MM.1S (cell line): ENCODE measurements at regions not wholly inside any gene's neighbourhood (a gene's known extent, or its start where the extent isn't known, plus 50 kb on each side); places are given as distances from the start of the nearest gene placed in this dataset.

ENCODE experiments used
- DNase-seq: peaks from one replicate; pipeline ENCODE4 v3.0.0-alpha.2; 2015
- H2AFZ ChIP-seq: fragments of 300-600 bp; sonication (generic); 2 replicates; pipeline ENCODE4 v1.6.0; 2016; ENCODE audit warnings: antibody characterized with exemption, low read length
- H3F3A ChIP-seq: fragments of 300-600 bp; sonication (generic); 2 replicates; pipeline ENCODE4 v1.6.1; 2016; ENCODE audit warnings: mild to moderate bottlenecking, antibody characterized with exemption, low read length, moderate library complexity, mixed read lengths; ENCODE audit not compliant: insufficient read depth
- H3K27ac ChIP-seq: fragments of 300-600 bp; sonication (generic); 2 replicates; pipeline ENCODE4 v1.5.1; 2016; ENCODE audit warnings: mild to moderate bottlenecking, low read length
- H3K27me3 ChIP-seq: fragments of 300-600 bp; sonication (generic); replicated peaks from 2 replicates; pipeline ENCODE4 v1.6.0; 2016; ENCODE audit warnings: low read length; ENCODE audit not compliant: insufficient read depth
- H3K36me3 ChIP-seq: fragments of 300-600 bp; sonication (generic); replicated peaks from 2 replicates; pipeline ENCODE4 v1.6.1; 2016; ENCODE audit warnings: mild to moderate bottlenecking, low read length, mixed read lengths; ENCODE audit not compliant: insufficient read depth
- H3K4me1 ChIP-seq: fragments of 300-600 bp; sonication (generic); 2 replicates; pipeline ENCODE4 v1.6.1; 2016; ENCODE audit warnings: low read length, mixed read lengths
- H3K4me2 ChIP-seq: fragments of 300-600 bp; sonication (generic); 2 replicates; pipeline ENCODE4 v1.6.0; 2016; ENCODE audit warnings: low read depth, low read length
- H3K4me3 ChIP-seq: fragments of 300-600 bp; sonication (generic); 2 replicates; pipeline ENCODE4 v1.5.1; 2016; ENCODE audit warnings: low read length, mixed read lengths
- H3K79me2 ChIP-seq: fragments of 300-600 bp; sonication (generic); 2 replicates; pipeline ENCODE4 v1.6.1; 2016; ENCODE audit warnings: mixed run types, low read length, mixed read lengths
- H3K9ac ChIP-seq: fragments of 300-600 bp; sonication (generic); 2 replicates; pipeline ENCODE4 v1.6.1; 2016; ENCODE audit warnings: low read length, mixed read lengths
- H3K9me2 ChIP-seq: fragments of 300-600 bp; sonication (generic); replicated peaks from 2 replicates; pipeline ENCODE4 v1.6.1; 2016; ENCODE audit warnings: mild to moderate bottlenecking, low read length, mixed read lengths; ENCODE audit not compliant: insufficient read depth
- H3K9me3 ChIP-seq: fragments of 300-600 bp; sonication (generic); replicated peaks from 2 replicates; pipeline ENCODE4 v1.6.1; 2016; ENCODE audit warnings: mild to moderate bottlenecking, low read length, mixed read lengths; ENCODE audit not compliant: insufficient read depth
- H4K20me1 ChIP-seq: fragments of 300-600 bp; sonication (generic); 2 replicates; pipeline ENCODE4 v1.6.1; 2016; ENCODE audit warnings: mild to moderate bottlenecking, low read length, moderate library complexity, mixed read lengths; ENCODE audit not compliant: insufficient read depth
- EZH2 ChIP-seq: fragments of 300-600 bp; sonication (generic); optimal IDR thresholded peaks from 2 replicates; pipeline ENCODE3; 2017; ENCODE audit warnings: low read depth, mild to moderate bottlenecking, antibody characterized with exemption, low read length, mixed read lengths
- EZH2phosphoT487 ChIP-seq: fragments of 300-600 bp; sonication (generic); IDR thresholded peaks from 2 replicates; pipeline ENCODE4 v1.6.1; 2018; ENCODE audit warnings: antibody characterized with exemption, low read length
- TF ChIP-seq, protein P1 (sequence below): fragments of 300-600 bp; sonication (generic); IDR thresholded peaks from 2 replicates; pipeline ENCODE4 v1.5.1; 2016; ENCODE audit warnings: antibody characterized with exemption, low read length, mixed read lengths

DNA sequence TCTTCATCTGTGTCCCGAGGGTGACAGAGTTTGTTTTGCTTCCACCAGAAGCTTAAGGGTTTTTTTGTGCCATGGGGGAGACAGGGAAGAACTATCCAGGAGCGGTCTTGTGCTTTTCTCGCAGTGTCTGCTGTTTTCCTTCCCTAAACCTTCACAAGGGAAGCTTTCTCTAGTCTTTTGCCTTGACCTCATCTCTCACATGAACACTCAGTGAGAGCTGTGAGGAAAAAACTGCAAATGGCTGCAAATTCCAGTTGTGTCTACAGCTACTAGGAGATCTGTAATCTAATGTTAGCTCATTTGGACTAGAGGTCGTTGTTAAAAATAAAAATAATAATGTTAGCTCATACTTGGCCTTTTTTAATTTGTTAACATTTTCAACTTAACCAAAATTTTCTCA lies 264.7 kb upstream of the SESN3 start:
- Histone ChIP-seq H3K4me1 (no peaks in the 10 kb centered on the region), H3K79me2 (no peaks in the 10 kb centered on the region), H3K27me3 (no peaks in the 10 kb centered on the region), H3K27ac (no peak overlapping the region), H3K4me3 (no peak overlapping the region), H3K9me3 (no peaks in the 10 kb centered on the region), H3K4me2 (no peak overlapping the region), H3K9me2 (no peaks in the 10 kb centered on the region), H3K9ac (no peak overlapping the region), H3K36me3 (no peaks in the 10 kb centered on the region), H2AFZ (no peak overlapping the region), H4K20me1 (no peaks in the 10 kb centered on the region), H3F3A (no peaks in the 10 kb centered on the region)
- DNase-seq: no peak
- no peak for TF ChIP-seq EZH2
- TF ChIP-seq EZH2phosphoT487: no peak
- TF ChIP-seq, protein P1, sequence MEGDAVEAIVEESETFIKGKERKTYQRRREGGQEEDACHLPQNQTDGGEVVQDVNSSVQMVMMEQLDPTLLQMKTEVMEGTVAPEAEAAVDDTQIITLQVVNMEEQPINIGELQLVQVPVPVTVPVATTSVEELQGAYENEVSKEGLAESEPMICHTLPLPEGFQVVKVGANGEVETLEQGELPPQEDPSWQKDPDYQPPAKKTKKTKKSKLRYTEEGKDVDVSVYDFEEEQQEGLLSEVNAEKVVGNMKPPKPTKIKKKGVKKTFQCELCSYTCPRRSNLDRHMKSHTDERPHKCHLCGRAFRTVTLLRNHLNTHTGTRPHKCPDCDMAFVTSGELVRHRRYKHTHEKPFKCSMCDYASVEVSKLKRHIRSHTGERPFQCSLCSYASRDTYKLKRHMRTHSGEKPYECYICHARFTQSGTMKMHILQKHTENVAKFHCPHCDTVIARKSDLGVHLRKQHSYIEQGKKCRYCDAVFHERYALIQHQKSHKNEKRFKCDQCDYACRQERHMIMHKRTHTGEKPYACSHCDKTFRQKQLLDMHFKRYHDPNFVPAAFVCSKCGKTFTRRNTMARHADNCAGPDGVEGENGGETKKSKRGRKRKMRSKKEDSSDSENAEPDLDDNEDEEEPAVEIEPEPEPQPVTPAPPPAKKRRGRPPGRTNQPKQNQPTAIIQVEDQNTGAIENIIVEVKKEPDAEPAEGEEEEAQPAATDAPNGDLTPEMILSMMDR: no peak

DNA sequence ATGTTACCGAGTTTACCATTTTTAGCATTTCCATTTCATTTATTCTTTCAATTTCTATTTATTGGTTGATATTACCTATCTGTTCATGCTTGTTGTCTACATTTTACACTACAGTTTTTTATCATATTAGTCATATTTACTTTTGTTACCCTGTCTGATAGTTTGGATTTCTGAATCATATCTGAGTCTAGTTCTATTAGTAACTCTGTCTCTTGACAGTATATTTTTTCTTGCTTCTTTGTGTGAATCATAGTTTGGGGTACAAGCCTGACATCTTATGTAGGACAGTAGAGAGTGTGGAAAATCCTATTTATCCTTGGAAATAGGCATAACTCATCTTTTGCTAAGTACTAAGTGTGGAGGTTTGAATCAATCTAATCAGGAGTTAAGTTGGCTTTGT lies 263.9 kb upstream of the SESN3 start:
- Histone ChIP-seq H2AFZ (no peak overlapping the region), H4K20me1 (no peaks in the 10 kb centered on the region), H3K4me3 (no peak overlapping the region), H3K4me1 (no peaks in the 10 kb centered on the region), H3K4me2 (no peak overlapping the region), H3K27me3 (no peaks in the 10 kb centered on the region), H3F3A (no peaks in the 10 kb centered on the region), H3K9me3 (no peaks in the 10 kb centered on the region), H3K36me3 (no peaks in the 10 kb centered on the region), H3K9ac (no peak overlapping the region), H3K9me2 (no peaks in the 10 kb centered on the region), H3K27ac (no peak overlapping the region), H3K79me2 (no peaks in the 10 kb centered on the region)
- DNase-seq: no peak
- TF ChIP-seq, protein P1: no peak
- TF ChIP-seq EZH2phosphoT487: no peak
- no peak for TF ChIP-seq EZH2

DNA sequence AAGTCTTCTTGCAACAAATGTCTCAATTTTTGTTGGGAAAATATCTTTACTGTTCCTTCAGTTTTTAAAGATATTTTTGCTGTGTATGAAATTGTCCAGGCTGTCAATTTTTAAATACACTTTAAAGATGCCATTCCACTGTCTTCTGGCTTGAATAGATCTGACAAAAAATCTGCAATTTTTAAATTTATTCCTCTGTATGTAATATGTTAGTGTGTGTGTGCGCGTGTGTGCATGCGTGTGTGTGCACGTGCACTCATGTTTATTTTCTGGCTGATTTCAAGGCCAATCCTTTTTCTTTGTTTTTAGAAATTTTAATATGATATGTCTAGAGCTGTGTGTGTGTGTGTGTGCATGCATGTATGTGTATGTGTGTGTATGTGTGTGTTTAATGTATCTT lies 263.2 kb upstream of the SESN3 start:
- H3K27ac ChIP-seq: no peak overlapping the region
- no peak overlapping the region for H2AFZ ChIP-seq
- no peaks in the 10 kb centered on the region for H3K9me3 ChIP-seq
- no peak overlapping the region for H3K9ac ChIP-seq
- no peak overlapping the region for H3K4me3 ChIP-seq
- no peak overlapping the region for H3K4me2 ChIP-seq
- H3K4me1 ChIP-seq: no peaks in the 10 kb centered on the region
- no peaks in the 10 kb centered on the region for H3K36me3 ChIP-seq
- no peaks in the 10 kb centered on the region for H3K79me2 ChIP-seq
- H3K9me2 ChIP-seq: no peaks in the 10 kb centered on the region
- DNase-seq: no peak
- no peaks in the 10 kb centered on the region for H4K20me1 ChIP-seq
- H3K27me3 ChIP-seq: no peaks in the 10 kb centered on the region
- no peaks in the 10 kb centered on the region for H3F3A ChIP-seq
- TF ChIP-seq, protein P1: no peak
- TF ChIP-seq EZH2phosphoT487: no peak
- TF ChIP-seq EZH2: no peak
